ENCODE measurements at regions not wholly inside any gene's neighbourhood (a gene's known extent, or its start where the extent isn't known, plus 50 kb on each side); places are given as distances from the start of the nearest gene placed in this dataset.

- TF ChIP-seq POLR2A (IDR thresholded peaks at IDR 0.05; ENCODE audit: low read length) (no peak), GATA1 (IDR thresholded peaks at IDR 0.05; ENCODE audit: low read depth, low read length) (no peak)
Observed at GRCh38 chr15:87340370-87340769, 916.2 kb downstream of the NTRK3 start.
